K562 (cell line): ENCODE measurements at regions not wholly inside any gene's neighbourhood (a gene's known extent, or its start where the extent isn't known, plus 50 kb on each side); places are given as distances from the start of the nearest gene placed in this dataset.

Experiments used
- ATAC-seq: fragments of 200-7000 bp; cut with Tn5 transposase; 3 replicates; pipeline ENCODE4 v1.9.1; 2020; ENCODE audit warnings: moderate library complexity
- BruUV-seq: library from RNA; stranded (reverse); fragments of 400-500 nt; replicated peaks from 2 replicates; lab custom pipeline; 2021; lab: Mats Ljungman, UMichigan
- CTCF ChIA-PET: fragments of 300-600 bp; formaldehyde crosslinking; extraction: SDS; loops from one replicate; lab custom pipeline; 2021; ENCODE audit warnings: low intra/inter-chr PET ratio; lab: Yijun Ruan, JAX
- POLR2A ChIA-PET: fragments of 300-600, 350-650 bp; sonication (Branson Sonifier 250); formaldehyde crosslinking; extraction: SDS; loops from one replicate; lab custom pipeline; 2021; ENCODE audit warnings: antibody characterized with exemption, inconsistent platforms; lab: Yijun Ruan, JAX
- DNase-seq, 4 experiments: peaks; one replicate each; pipeline versions ENCODE4 v3.0.0 to v3.0.0-alpha.2; 2011 to 2018; ENCODE audit warnings: low spot score in 3 of 4, mixed read lengths in 3 of 4; ENCODE audit errors: extremely low read depth in 1 of 4
- FAIRE-seq: peaks from 2 replicates; lab custom pipeline; 2011; peaks lifted over from hg19 to GRCh38; lab: Jason Lieb, UNC
- H2AFZ ChIP-seq: 2 replicates; pipeline ENCODE4 v1.6.0; 2011; ENCODE audit warnings: low read depth, low read length, control low read depth, inconsistent platforms
- H3K27ac ChIP-seq: fragments of 200-600 bp; 3 replicates; pipeline ENCODE4 v1.8.0; 2011; ENCODE audit warnings: low read depth, mild to moderate bottlenecking, control low read depth, inconsistent platforms, low read length, moderate library complexity, mixed read lengths; ENCODE audit errors: extremely low read depth
- H3K27me3 ChIP-seq, 2 experiments: fragments of 300-600 bp in 1 of 2; 2 replicates in 1 of 2; 3 replicates in 1 of 2; pipeline versions ENCODE4 v1.6.0 to v1.8.0; 2011; ENCODE audit warnings: inconsistent platforms in 2 of 2, low read length in 2 of 2, mild to moderate bottlenecking in 1 of 2, mixed read lengths in 1 of 2, moderate library complexity in 1 of 2; ENCODE audit not compliant: control insufficient read depth in 2 of 2, insufficient read depth in 2 of 2
- H3K36me3 ChIP-seq: fragments of 300-600 bp; 3 replicates; pipeline ENCODE4 v1.8.0; 2011; ENCODE audit warnings: mild to moderate bottlenecking, low read length, inconsistent platforms; ENCODE audit not compliant: control insufficient read depth, insufficient read depth
- H3K4me1 ChIP-seq, 2 experiments: fragments of 200-600 bp in 1 of 2; replicated peaks in 1 of 2; 2 replicates in 1 of 2; 3 replicates in 1 of 2; pipeline versions ENCODE4 v1.5.1 to v1.8.0; 2011; ENCODE audit warnings: inconsistent platforms in 2 of 2, low read length in 2 of 2, mild to moderate bottlenecking in 1 of 2, mixed read lengths in 1 of 2, moderate library complexity in 1 of 2; ENCODE audit not compliant: control insufficient read depth in 2 of 2, insufficient read depth in 2 of 2
- H3K4me2 ChIP-seq: 2 replicates; pipeline ENCODE4 v1.6.1; 2011; ENCODE audit warnings: low read length, control low read depth, inconsistent platforms, mixed read lengths; ENCODE audit not compliant: insufficient read depth
- H3K4me3 ChIP-seq: fragments of 200-600 bp; sonication (generic), shearing (Covaris generic); 2 replicates; pipeline ENCODE4 v1.5.1; 2016; ENCODE audit warnings: control low read depth, inconsistent platforms
- H3K79me2 ChIP-seq: fragments of 200-600 bp; 3 replicates; pipeline ENCODE4 v1.8.0; 2011; ENCODE audit warnings: low read length, inconsistent platforms; ENCODE audit not compliant: control insufficient read depth, insufficient read depth
- H3K9ac ChIP-seq, 2 experiments: 2 replicates each; pipeline versions ENCODE4 v1.6.0 to v1.6.1; 2011; ENCODE audit warnings: low read depth in 2 of 2, low read length in 2 of 2, control low read depth in 1 of 2, inconsistent platforms in 1 of 2, mild to moderate bottlenecking in 1 of 2, mixed read lengths in 1 of 2; ENCODE audit not compliant: insufficient read depth in 1 of 2
- H3K9me1 ChIP-seq: one replicate; pipeline ENCODE4 v1.6.0; 2011; ENCODE audit warnings: inconsistent platforms, mild to moderate bottlenecking, low read length, moderate library complexity; ENCODE audit not compliant: control insufficient read depth, insufficient read depth
- H3K9me3 ChIP-seq: replicated peaks from 2 replicates; pipeline ENCODE4 v1.5.1; 2011; ENCODE audit warnings: low read depth, low read length, inconsistent platforms; ENCODE audit not compliant: control insufficient read depth, insufficient read depth
- H4K20me1 ChIP-seq: replicated peaks from 2 replicates; pipeline ENCODE4 v1.6.1; 2011; ENCODE audit warnings: low read length, inconsistent platforms, mixed read lengths; ENCODE audit not compliant: control insufficient read depth, insufficient read depth
- ARID3B ChIP-seq: fragments of 250-450 bp; sonication (Bioruptor Pico); IDR thresholded peaks from 2 replicates; pipeline ENCODE4 v1.4.0; 2020; ENCODE audit warnings: borderline replicate concordance
- BRD9 ChIP-seq: fragments of 450-650 bp; IDR thresholded peaks from 2 replicates; pipeline ENCODE4 v1.6.1; 2018; ENCODE audit warnings: low read depth; ENCODE audit not compliant: partially characterized antibody
- MBD1 ChIP-seq: fragments of 250-450 bp; sonication (Bioruptor Pico); IDR thresholded peaks from 2 replicates; pipeline ENCODE4 v1.8.0; 2022; ENCODE audit warnings: inconsistent platforms
- THRAP3 ChIP-seq: fragments of 450-650 bp; IDR thresholded peaks from 2 replicates; pipeline ENCODE4 v1.6.1; 2016; ENCODE audit warnings: mild to moderate bottlenecking, inconsistent platforms, borderline replicate concordance
- ZFP30 ChIP-seq: fragments of 250-450 bp; sonication (Bioruptor Pico); IDR thresholded peaks from 2 replicates; pipeline ENCODE4 v1.8.0; 2022; ENCODE audit warnings: moderate library complexity, mild to moderate bottlenecking, inconsistent platforms, borderline replicate concordance
- WGBS: fragments of 100-300 bp; shearing (Covaris generic); methylation state at CpG from one replicate; pipeline ENCODE4 v1.1.6; 2016; ENCODE audit warnings: low coverage, mixed read lengths; ENCODE audit not compliant: insufficient coverage; ENCODE audit errors: missing lambda C conversion rate; 5-methylcytosine and 5-hydroxymethylcytosine counted together
- in situ Hi-C: fragments of 300-500 bp; cut with MboI; formaldehyde crosslinking; loops from 4 replicates; pipeline ENCODE4 v1.15.0; 2018; ENCODE audit warnings: inconsistent platforms, mixed read lengths
- intact Hi-C: fragments of 100-400 bp; cut with micrococcal nuclease; formaldehyde crosslinking; loops from 2 replicates; pipeline ENCODE4 v1.14.2; 2022

GRCh38 chr3:144499001-144499930 lies 527.6 kb downstream of the DIPK2A start:
- no peak overlapping the region for H3K4me3 ChIP-seq
- H3K36me3 ChIP-seq, result no peaks in the 10 kb centered on the region
- 3% methylated on average over 2 of the region's 2 CpGs for WGBS
- TF ChIP-seq BRD9 (no peak), MBD1 (CRISPR knock-in tag) (no peak), ZFP30 (CRISPR knock-in tag) (no peak), ARID3B (CRISPR knock-in tag) (no peak), THRAP3 (no peak)
- no peaks in the 10 kb centered on the region for H3K4me1 ChIP-seq
- H3K4me2 ChIP-seq, result no peak overlapping the region
- H3K27ac ChIP-seq, result no peak overlapping the region
- FAIRE-seq, result no peak
- H3K9me1 ChIP-seq, result no peaks in the 10 kb centered on the region
- H3K9me3 ChIP-seq, result no peaks in the 10 kb centered on the region
- H4K20me1 ChIP-seq, result no peaks in the 10 kb centered on the region
- DNase-seq, result no peak
- no peak overlapping the region for H2AFZ ChIP-seq
- in situ Hi-C loops, result no loop called here
- no TSS peak for BruUV-seq
- ChIA-PET POLR2A (no interaction called here), CTCF (no interaction called here)
- intact Hi-C loops, result no loop called here
- no peaks in the 10 kb centered on the region for H3K79me2 ChIP-seq
- no peak overlapping the region for H3K9ac ChIP-seq
- H3K27me3 ChIP-seq, result no peaks in the 10 kb centered on the region
- no peak for ATAC-seq
